ENCODE measurements at regions not wholly inside any gene's neighbourhood (a gene's known extent, or its start where the extent isn't known, plus 50 kb on each side); places are given as distances from the start of the nearest gene placed in this dataset.

GRCh38 chr6:102327697-102328225 lies 934.3 kb downstream of the GRIK2 start:
- no peak for TF ChIP-seq GATA3 (IDR thresholded peaks at IDR 0.05; ENCODE audit: low read depth, low read length)
- TF ChIP-seq GATA2 (IDR thresholded peaks at IDR 0.05; ENCODE audit: low read depth, low read length) = no peak

All from SH-SY5Y (cell line).